ENCODE measurements at regions not wholly inside any gene's neighbourhood (a gene's known extent, or its start where the extent isn't known, plus 50 kb on each side); places are given as distances from the start of the nearest gene placed in this dataset.
"Not testable (repeated sequence)": the region's sequence is repeated elsewhere in the genome, so short reads cannot be mapped to it uniquely, and the experiment has no call there.

- not testable (repeated sequence) for H3K79me2 ChIP-seq (ENCODE audit: control insufficient read depth, insufficient read depth, low read length, poor library complexity); H4K12ac ChIP-seq (ENCODE audit: low read depth, low read length); H3K27me3 ChIP-seq (ENCODE audit: insufficient read depth, low read length); H2AK5ac ChIP-seq (ENCODE audit: low read length); H3K14ac ChIP-seq (ENCODE audit: low read length); H3K79me1 ChIP-seq (ENCODE audit: low read length); H3K36me3 ChIP-seq (ENCODE audit: control insufficient read depth in 1 of 2, insufficient read depth in 2 of 2, low read length in 2 of 2); H3K4me1 ChIP-seq (ENCODE audit: control insufficient read depth in 1 of 2, insufficient read depth in 2 of 2, low read length in 2 of 2); H4K91ac ChIP-seq (ENCODE audit: low read depth, low read length); H2BK12ac ChIP-seq (ENCODE audit: low read length); H3K9ac ChIP-seq (ENCODE audit: low read length); H3K4ac ChIP-seq (ENCODE audit: low read depth, low read length); H3K23ac ChIP-seq (ENCODE audit: low read length); H3K4me3 ChIP-seq (ENCODE audit: low read depth, low read length); H2BK120ac ChIP-seq (ENCODE audit: insufficient read depth, low read length, poor library complexity); DNase-seq; H2BK5ac ChIP-seq (ENCODE audit: low read depth, low read length, poor library complexity); H4K8ac ChIP-seq (ENCODE audit: low read depth, low read length); H3K18ac ChIP-seq (ENCODE audit: low read length); H3K9me3 ChIP-seq (ENCODE audit: insufficient read depth, low read depth, low read length); H3K4me2 ChIP-seq (ENCODE audit: low read length); H2AFZ ChIP-seq (ENCODE audit: insufficient read depth, low read length, poor library complexity); H3K27ac ChIP-seq (ENCODE audit: low read depth, low read length)
- WGBS (ENCODE audit: extremely low coverage, insufficient coverage, insufficient read length), result no CpG with 5 or more reads among the region's 1 CpG
Measured at GRCh38 chr11:44371042-44371441, 61.1 kb upstream of the ALX4 start.

GRCh38 chr11:44371706-44372105 lies 61.8 kb upstream of the ALX4 start:
- H3K27me3 ChIP-seq (ENCODE audit: insufficient read depth, low read length), result no peaks in the 10 kb centered on the region

GRCh38 chr11:44372989-44373388 lies 63.0 kb upstream of the ALX4 start:
- no peak overlapping the region for H4K91ac ChIP-seq (ENCODE audit: low read depth, low read length)

More at GRCh38 chr11:44371706-44372105, 61.8 kb upstream of the ALX4 start:
- no peak overlapping the region for H2BK12ac ChIP-seq (ENCODE audit: low read length)
- WGBS (ENCODE audit: extremely low coverage, insufficient coverage, insufficient read length), result no CpG with 5 or more reads among the region's 4 CpGs
- H2AK5ac ChIP-seq (ENCODE audit: low read length), result no peak overlapping the region
- H3K79me2 ChIP-seq (ENCODE audit: control insufficient read depth, insufficient read depth, low read length, poor library complexity), result no peaks in the 10 kb centered on the region
- no peaks in the 10 kb centered on the region for H3K4me1 ChIP-seq (ENCODE audit: control insufficient read depth in 1 of 2, insufficient read depth in 2 of 2, low read length in 2 of 2)
- H3K14ac ChIP-seq (ENCODE audit: low read length), result no peak overlapping the region
- no peak overlapping the region for H3K4ac ChIP-seq (ENCODE audit: low read depth, low read length)
- H3K79me1 ChIP-seq (ENCODE audit: low read length), result no peaks in the 10 kb centered on the region
- H3K4me2 ChIP-seq (ENCODE audit: low read length), result no peak overlapping the region
- no peak overlapping the region for H2AFZ ChIP-seq (ENCODE audit: insufficient read depth, low read length, poor library complexity)
- H3K36me3 ChIP-seq (ENCODE audit: control insufficient read depth in 1 of 2, insufficient read depth in 2 of 2, low read length in 2 of 2), result no peaks in the 10 kb centered on the region
- H3K9me3 ChIP-seq (ENCODE audit: insufficient read depth, low read depth, low read length), result no peaks in the 10 kb centered on the region
- H3K4me3 ChIP-seq (ENCODE audit: low read depth, low read length), result no peak overlapping the region
- H4K8ac ChIP-seq (ENCODE audit: low read depth, low read length), result no peak overlapping the region
- H3K9ac ChIP-seq (ENCODE audit: low read length), result no peak overlapping the region
- no peak overlapping the region for H4K91ac ChIP-seq (ENCODE audit: low read depth, low read length)
- no peak overlapping the region for H3K18ac ChIP-seq (ENCODE audit: low read length)
- no peak overlapping the region for H2BK5ac ChIP-seq (ENCODE audit: low read depth, low read length, poor library complexity)
- DNase-seq, result no peak
- no peak overlapping the region for H3K23ac ChIP-seq (ENCODE audit: low read length)
- H2BK120ac ChIP-seq (ENCODE audit: insufficient read depth, low read length, poor library complexity), result no peak overlapping the region
- no peak overlapping the region for H3K27ac ChIP-seq (ENCODE audit: low read depth, low read length)
- H4K12ac ChIP-seq (ENCODE audit: low read depth, low read length), result no peak overlapping the region

GRCh38 chr11:44374001-44374400 lies 64.1 kb upstream of the ALX4 start:
- H2AK5ac ChIP-seq (ENCODE audit: low read length), result no peak overlapping the region
- H3K79me2 ChIP-seq (ENCODE audit: control insufficient read depth, insufficient read depth, low read length, poor library complexity), result no peaks in the 10 kb centered on the region
- H3K9me3 ChIP-seq (ENCODE audit: insufficient read depth, low read depth, low read length), result peaks cover 2% of the 10 kb centered on the region
- H3K27me3 ChIP-seq (ENCODE audit: insufficient read depth, low read length), result no peaks in the 10 kb centered on the region
- H3K23ac ChIP-seq (ENCODE audit: low read length), result no peak overlapping the region
- no peak overlapping the region for H3K14ac ChIP-seq (ENCODE audit: low read length)
- no peak overlapping the region for H4K91ac ChIP-seq (ENCODE audit: low read depth, low read length)
- no peaks in the 10 kb centered on the region for H3K36me3 ChIP-seq (ENCODE audit: control insufficient read depth in 1 of 2, insufficient read depth in 2 of 2, low read length in 2 of 2)
- no peaks in the 10 kb centered on the region for H3K4me1 ChIP-seq (ENCODE audit: control insufficient read depth in 1 of 2, insufficient read depth in 2 of 2, low read length in 2 of 2)
- no peak overlapping the region for H2AFZ ChIP-seq (ENCODE audit: insufficient read depth, low read length, poor library complexity)
- DNase-seq, result no peak
- no peak overlapping the region for H3K27ac ChIP-seq (ENCODE audit: low read depth, low read length)
- no peaks in the 10 kb centered on the region for H3K79me1 ChIP-seq (ENCODE audit: low read length)
- no peak overlapping the region for H3K9ac ChIP-seq (ENCODE audit: low read length)
- no peak overlapping the region for H4K8ac ChIP-seq (ENCODE audit: low read depth, low read length)
- H3K4ac ChIP-seq (ENCODE audit: low read depth, low read length), result no peak overlapping the region
- no peak overlapping the region for H3K18ac ChIP-seq (ENCODE audit: low read length)
- H2BK5ac ChIP-seq (ENCODE audit: low read depth, low read length, poor library complexity), result no peak overlapping the region
- no peak overlapping the region for H3K4me2 ChIP-seq (ENCODE audit: low read length)
- H3K4me3 ChIP-seq (ENCODE audit: low read depth, low read length), result no peak overlapping the region
- H4K12ac ChIP-seq (ENCODE audit: low read depth, low read length), result no peak overlapping the region
- no peak overlapping the region for H2BK12ac ChIP-seq (ENCODE audit: low read length)
- no peak overlapping the region for H2BK120ac ChIP-seq (ENCODE audit: insufficient read depth, low read length, poor library complexity)

More at GRCh38 chr11:44372989-44373388, 63.0 kb upstream of the ALX4 start:
- Histone ChIP-seq H3K79me1 (ENCODE audit: low read length) (no peaks in the 10 kb centered on the region), H3K14ac (ENCODE audit: low read length) (no peak overlapping the region), H2BK12ac (ENCODE audit: low read length) (no peak overlapping the region), H3K23ac (ENCODE audit: low read length) (no peak overlapping the region), H2AFZ (ENCODE audit: insufficient read depth, low read length, poor library complexity) (no peak overlapping the region), H3K4me3 (ENCODE audit: low read depth, low read length) (no peak overlapping the region), H3K36me3 (ENCODE audit: control insufficient read depth in 1 of 2, insufficient read depth in 2 of 2, low read length in 2 of 2) (no peaks in the 10 kb centered on the region), H2AK5ac (ENCODE audit: low read length) (no peak overlapping the region), H3K27me3 (ENCODE audit: insufficient read depth, low read length) (no peaks in the 10 kb centered on the region), H3K4me1 (ENCODE audit: control insufficient read depth in 1 of 2, insufficient read depth in 2 of 2, low read length in 2 of 2) (no peaks in the 10 kb centered on the region), H3K9ac (ENCODE audit: low read length) (no peak overlapping the region), H2BK5ac (ENCODE audit: low read depth, low read length, poor library complexity) (no peak overlapping the region), H4K12ac (ENCODE audit: low read depth, low read length) (no peak overlapping the region), H2BK120ac (ENCODE audit: insufficient read depth, low read length, poor library complexity) (no peak overlapping the region), H3K4me2 (ENCODE audit: low read length) (no peak overlapping the region), H4K8ac (ENCODE audit: low read depth, low read length) (no peak overlapping the region), H3K4ac (ENCODE audit: low read depth, low read length) (no peak overlapping the region), H3K27ac (ENCODE audit: low read depth, low read length) (no peak overlapping the region), H3K18ac (ENCODE audit: low read length) (no peak overlapping the region), H3K79me2 (ENCODE audit: control insufficient read depth, insufficient read depth, low read length, poor library complexity) (no peaks in the 10 kb centered on the region), H3K9me3 (ENCODE audit: insufficient read depth, low read depth, low read length) (no peaks in the 10 kb centered on the region)
- no CpG with 5 or more reads among the region's 3 CpGs for WGBS (ENCODE audit: extremely low coverage, insufficient coverage, insufficient read length)
- DNase-seq, result no peak

All from trophoblast cell (in vitro differentiated cells and primary cell).